H1 (cell line): ENCODE measurements at regions not wholly inside any gene's neighbourhood (a gene's known extent, or its start where the extent isn't known, plus 50 kb on each side); places are given as distances from the start of the nearest gene placed in this dataset.

Experiments used
- EZH2 ChIP-seq: fragments of 200-600 bp; sonication (generic); IDR thresholded peaks from 2 replicates; pipeline ENCODE4 v1.7.1; 2012; ENCODE audit warnings: low read depth, mild to moderate bottlenecking, moderate library complexity, low read length, inconsistent platforms; ENCODE audit not compliant: severe bottlenecking
- POLR2A ChIP-seq, 2 experiments: IDR thresholded peaks; 1 replicate in 1 of 2; 2 replicates in 1 of 2; pipeline ENCODE4 v1.6.1; 2011; ENCODE audit warnings: low read depth in 2 of 2, low read length in 2 of 2, mild to moderate bottlenecking in 2 of 2; ENCODE audit errors: control extremely low read depth in 1 of 2
- TF ChIP-seq, protein P1 (sequence below), 3 experiments: IDR thresholded peaks; 1 replicate in 2 of 3; 2 replicates in 1 of 3; pipeline versions ENCODE4 v1.5.1 to v1.6.1; 2011; ENCODE audit warnings: low read length in 3 of 3, mild to moderate bottlenecking in 3 of 3, inconsistent platforms in 2 of 3, low read depth in 1 of 3, moderate library complexity in 1 of 3; ENCODE audit not compliant: insufficient read depth in 1 of 3; ENCODE audit errors: control extremely low read depth in 1 of 3

DNA sequence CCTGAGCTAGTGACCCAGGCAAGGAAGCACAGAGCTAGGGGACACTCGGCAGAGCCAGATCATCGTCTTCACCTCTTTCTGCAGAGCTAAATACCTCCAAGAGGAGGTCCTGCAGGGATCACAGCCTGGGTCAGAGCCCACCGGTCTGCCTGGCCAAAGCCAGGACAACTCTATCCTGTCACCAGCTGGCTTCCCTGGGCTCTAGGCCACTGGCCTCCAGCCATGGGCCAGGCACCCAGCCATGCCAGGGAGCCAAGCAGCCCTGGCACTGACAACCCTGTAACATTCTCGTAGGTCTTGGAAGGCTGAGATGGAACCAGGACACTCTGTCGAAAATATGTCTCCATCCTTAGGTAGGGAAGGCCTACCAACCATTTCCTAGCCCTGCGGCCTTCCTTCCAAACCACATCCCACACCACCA, 270.1 kb downstream of the BUD13 start:
- TF ChIP-seq, protein P1, sequence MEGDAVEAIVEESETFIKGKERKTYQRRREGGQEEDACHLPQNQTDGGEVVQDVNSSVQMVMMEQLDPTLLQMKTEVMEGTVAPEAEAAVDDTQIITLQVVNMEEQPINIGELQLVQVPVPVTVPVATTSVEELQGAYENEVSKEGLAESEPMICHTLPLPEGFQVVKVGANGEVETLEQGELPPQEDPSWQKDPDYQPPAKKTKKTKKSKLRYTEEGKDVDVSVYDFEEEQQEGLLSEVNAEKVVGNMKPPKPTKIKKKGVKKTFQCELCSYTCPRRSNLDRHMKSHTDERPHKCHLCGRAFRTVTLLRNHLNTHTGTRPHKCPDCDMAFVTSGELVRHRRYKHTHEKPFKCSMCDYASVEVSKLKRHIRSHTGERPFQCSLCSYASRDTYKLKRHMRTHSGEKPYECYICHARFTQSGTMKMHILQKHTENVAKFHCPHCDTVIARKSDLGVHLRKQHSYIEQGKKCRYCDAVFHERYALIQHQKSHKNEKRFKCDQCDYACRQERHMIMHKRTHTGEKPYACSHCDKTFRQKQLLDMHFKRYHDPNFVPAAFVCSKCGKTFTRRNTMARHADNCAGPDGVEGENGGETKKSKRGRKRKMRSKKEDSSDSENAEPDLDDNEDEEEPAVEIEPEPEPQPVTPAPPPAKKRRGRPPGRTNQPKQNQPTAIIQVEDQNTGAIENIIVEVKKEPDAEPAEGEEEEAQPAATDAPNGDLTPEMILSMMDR (IDR thresholded peaks at IDR 0.05; ENCODE audit: control extremely low read depth in 1 of 3, insufficient read depth in 1 of 3, low read depth in 1 of 3, low read length in 3 of 3): no peak
- TF ChIP-seq EZH2 (no peak), POLR2A (IDR thresholded peaks at IDR 0.05; ENCODE audit: control extremely low read depth in 1 of 2, low read depth in 2 of 2, low read length in 2 of 2) (no peak)
